ENCODE measurements at regions not wholly inside any gene's neighbourhood (a gene's known extent, or its start where the extent isn't known, plus 50 kb on each side); places are given as distances from the start of the nearest gene placed in this dataset.

- TF ChIP-seq MGA (IDR thresholded peaks at IDR 0.05): no peak
- TF ChIP-seq MEF2A (IDR thresholded peaks at IDR 0.05; ENCODE audit: control insufficient read depth, low read depth, low read length): no peak
- TF ChIP-seq U2AF1 (optimal IDR thresholded peaks at IDR 0.05; ENCODE audit: low read depth, low read length): no peak
- TF ChIP-seq E2F6 (IDR thresholded peaks at IDR 0.05; ENCODE audit: borderline replicate concordance in 1 of 2, extremely low read depth in 1 of 2, insufficient read depth in 1 of 2, insufficient read length in 1 of 2, low read depth in 1 of 2, low read length in 1 of 2, poor library complexity in 1 of 2, severe bottlenecking in 1 of 2): no peak
Measured at GRCh38 chr2:71799013-71799575, 345.7 kb downstream of the DYSF start.

All from K562 (cell line).